ENCODE measurements at regions not wholly inside any gene's neighbourhood (a gene's known extent, or its start where the extent isn't known, plus 50 kb on each side); places are given as distances from the start of the nearest gene placed in this dataset.

GRCh38 chrX:2581296-2581695 lies 80.5 kb upstream of the DHRSX start:
- no peaks in the 10 kb centered on the region for H3K36me3 ChIP-seq
- no peaks in the 10 kb centered on the region for H3K9me3 ChIP-seq
- H3K27me3 ChIP-seq, result peaks cover 0 to 19% of the 10 kb centered on the region in 2 donors
- DNase-seq, result no peak
- TF ChIP-seq POLR2A (IDR thresholded peaks at IDR 0.05) (no peak), CTCF (IDR thresholded peaks at IDR 0.05) (no peak)
- H3K27ac ChIP-seq, result no peak overlapping the region
- peaks cover 0 to 7% (median 6%) of the 10 kb centered on the region in 4 donors for H3K4me1 ChIP-seq
- no peak overlapping the region for H3K4me3 ChIP-seq

- no peak for DNase-seq
- H3K36me3 ChIP-seq, result no peaks in the 10 kb centered on the region
These were observed 78.1 kb upstream of the DHRSX start for GRCh38 chrX:2578864-2579263.

GRCh38 chrX:2577844-2578466 lies 77.2 kb upstream of the DHRSX start:
- TF ChIP-seq POLR2A (IDR thresholded peaks at IDR 0.05), result no peak
- no peak for TF ChIP-seq CTCF (IDR thresholded peaks at IDR 0.05)
- H3K27ac ChIP-seq, result no peak overlapping the region
- peaks cover 0 to 5% of the 10 kb centered on the region in 2 donors for H3K27me3 ChIP-seq
- no peaks in the 10 kb centered on the region for H3K36me3 ChIP-seq
- DNase-seq, result no peak
- H3K4me3 ChIP-seq, result no peak overlapping the region
- no peaks in the 10 kb centered on the region for H3K4me1 ChIP-seq
- H3K9me3 ChIP-seq, result no peaks in the 10 kb centered on the region

More at GRCh38 chrX:2578864-2579263, 78.1 kb upstream of the DHRSX start:
- TF ChIP-seq POLR2A (IDR thresholded peaks at IDR 0.05), result no peak
- TF ChIP-seq CTCF (IDR thresholded peaks at IDR 0.05), result no peak
- Histone ChIP-seq H3K4me1 (peaks cover 0 to 7% (median 6%) of the 10 kb centered on the region in 4 donors), H3K4me3 (no peak overlapping the region), H3K9me3 (no peaks in the 10 kb centered on the region), H3K27ac (no peak overlapping the region), H3K27me3 (peaks cover 0 to 14% of the 10 kb centered on the region in 2 donors)

- no peaks in the 10 kb centered on the region for H3K9me3 ChIP-seq
- TF ChIP-seq CTCF (IDR thresholded peaks at IDR 0.05), result no peak
- TF ChIP-seq POLR2A (IDR thresholded peaks at IDR 0.05), result no peak
- H3K36me3 ChIP-seq, result no peaks in the 10 kb centered on the region
- no peaks in the 10 kb centered on the region for H3K4me1 ChIP-seq
- H3K27me3 ChIP-seq, result no peaks in the 10 kb centered on the region
- no peak overlapping the region for H3K4me3 ChIP-seq
- H3K27ac ChIP-seq, result no peak overlapping the region
- no peak for DNase-seq
These were observed 76.0 kb upstream of the DHRSX start for GRCh38 chrX:2576793-2577192.

GRCh38 chrX:2574271-2574670 lies 73.5 kb upstream of the DHRSX start:
- Histone ChIP-seq H3K36me3 (no peaks in the 10 kb centered on the region), H3K9me3 (no peaks in the 10 kb centered on the region), H3K27ac (no peak overlapping the region), H3K4me1 (no peaks in the 10 kb centered on the region), H3K4me3 (no peak overlapping the region), H3K27me3 (no peaks in the 10 kb centered on the region)
- DNase-seq, result no peak
- TF ChIP-seq POLR2A (IDR thresholded peaks at IDR 0.05) (no peak), CTCF (IDR thresholded peaks at IDR 0.05) (no peak)

GRCh38 chrX:2572740-2573139 lies 72.0 kb upstream of the DHRSX start:
- Histone ChIP-seq H3K27me3 (no peaks in the 10 kb centered on the region), H3K4me3 (no peak overlapping the region), H3K27ac (no peak overlapping the region), H3K4me1 (no peaks in the 10 kb centered on the region), H3K9me3 (no peaks in the 10 kb centered on the region), H3K36me3 (no peaks in the 10 kb centered on the region)
- no peak for DNase-seq
- no peak for TF ChIP-seq CTCF (IDR thresholded peaks at IDR 0.05)
- no peak for TF ChIP-seq POLR2A (IDR thresholded peaks at IDR 0.05)

Data from Peyer's patch (tissue), 4 donors.